IMR-90 (cell line): ENCODE measurements at regions not wholly inside any gene's neighbourhood (a gene's known extent, or its start where the extent isn't known, plus 50 kb on each side); places are given as distances from the start of the nearest gene placed in this dataset.

Experiments
- ATAC-seq: fragments of 200-7000 bp; cut with Tn5 transposase; 2 replicates; pipeline ENCODE4 v1.9.1; 2020; ENCODE audit warnings: low read depth, mild to moderate bottlenecking, moderate library complexity
- BruUV-seq: library from RNA; stranded (reverse); fragments of 400-500 nt; replicated peaks from 2 replicates; lab custom pipeline; 2021; lab: Mats Ljungman, UMichigan
- CTCF ChIA-PET: fragments of 300-600 bp; formaldehyde crosslinking; extraction: SDS; loops from one replicate; lab custom pipeline; 2021; ENCODE audit warnings: antibody characterized with exemption; lab: Yijun Ruan, JAX
- POLR2A ChIA-PET: fragments of 300-600 bp; sonication (Branson Sonifier 250); formaldehyde crosslinking; loops from one replicate; lab custom pipeline; 2022; ENCODE audit warnings: antibody characterized with exemption; ENCODE audit not compliant: unreplicated experiment; lab: Charles Lee
- DNase-seq: peaks from one replicate; pipeline ENCODE4 v3.0.0; 2013
- H2AFZ ChIP-seq: replicated peaks from 2 replicates; pipeline ENCODE3; 2013; ENCODE audit warnings: low read length, mild to moderate bottlenecking; ENCODE audit not compliant: poor library complexity
- H2AK5ac ChIP-seq: 2 replicates; pipeline ENCODE4 v1.6.1; 2013; ENCODE audit warnings: low read depth, low read length, inconsistent platforms
- H2AK9ac ChIP-seq: replicated peaks from 2 replicates; pipeline ENCODE3; 2013; ENCODE audit warnings: mild to moderate bottlenecking, low read depth, low read length, moderate library complexity; ENCODE audit not compliant: poor library complexity
- H2BK120ac ChIP-seq: 2 replicates; pipeline ENCODE4 v1.6.1; 2013; ENCODE audit warnings: low read depth, low read length, inconsistent platforms
- H2BK15ac ChIP-seq: 3 replicates; pipeline ENCODE4 v1.6.1; 2013; ENCODE audit warnings: low read depth, low read length, inconsistent platforms
- H2BK20ac ChIP-seq: 2 replicates; pipeline ENCODE4 v1.6.1; 2013; ENCODE audit warnings: low read depth, mild to moderate bottlenecking, inconsistent platforms, low read length, moderate library complexity
- H2BK5ac ChIP-seq: 2 replicates; pipeline ENCODE4 v1.6.1; 2013; ENCODE audit warnings: mild to moderate bottlenecking, low read depth, low read length, inconsistent platforms; ENCODE audit not compliant: poor library complexity, severe bottlenecking
- H3K14ac ChIP-seq: replicated peaks from 2 replicates; pipeline ENCODE4 v1.6.1; 2013; ENCODE audit warnings: low read depth, low read length, inconsistent platforms
- H3K18ac ChIP-seq: 2 replicates; pipeline ENCODE4 v1.6.1; 2013; ENCODE audit warnings: low read depth, low read length, control low read depth
- H3K23ac ChIP-seq: 2 replicates; pipeline ENCODE4 v1.6.1; 2013; ENCODE audit warnings: low read depth, low read length, inconsistent platforms
- H3K27ac ChIP-seq: 2 replicates; pipeline ENCODE4 v1.5.1; 2013; ENCODE audit warnings: mild to moderate bottlenecking, control low read depth, low read length; ENCODE audit not compliant: insufficient read depth
- H3K27me3 ChIP-seq: 2 replicates; pipeline ENCODE4 v1.6.1; 2013; ENCODE audit warnings: low read length; ENCODE audit not compliant: control insufficient read depth, insufficient read depth
- H3K36me3 ChIP-seq: 2 replicates; pipeline ENCODE4 v1.6.1; 2013; ENCODE audit warnings: low read length, mixed read lengths; ENCODE audit not compliant: control insufficient read depth, insufficient read depth
- H3K4ac ChIP-seq: 2 replicates; pipeline ENCODE4 v1.6.1; 2013; ENCODE audit warnings: low read depth, low read length, inconsistent platforms
- H3K4me1 ChIP-seq: 2 replicates; pipeline ENCODE4 v1.6.1; 2013; ENCODE audit warnings: low read length, mixed read lengths; ENCODE audit not compliant: control insufficient read depth, insufficient read depth
- H3K4me2 ChIP-seq: 2 replicates; pipeline ENCODE4 v1.6.1; 2013; ENCODE audit warnings: low read depth, mild to moderate bottlenecking, control low read depth, low read length, moderate library complexity
- H3K4me3 ChIP-seq: 2 replicates; pipeline ENCODE4 v1.5.1; 2013; ENCODE audit warnings: low read depth, mild to moderate bottlenecking, control low read depth, low read length, moderate library complexity; ENCODE audit not compliant: insufficient read depth
- H3K56ac ChIP-seq: 2 replicates; pipeline ENCODE4 v1.6.1; 2013; ENCODE audit warnings: low read length, inconsistent platforms; ENCODE audit not compliant: insufficient read depth; ENCODE audit errors: extremely low read depth
- H3K79me1 ChIP-seq, 2 experiments: 2 replicates each; pipeline ENCODE4 v1.6.1; 2013; ENCODE audit warnings: low read length in 2 of 2, inconsistent platforms in 1 of 2, low read depth in 1 of 2
- H3K9ac ChIP-seq: 2 replicates; pipeline ENCODE4 v1.6.1; 2013; ENCODE audit warnings: low read depth, low read length, control low read depth
- H3K9me1 ChIP-seq: 2 replicates; pipeline ENCODE4 v1.6.1; 2013; ENCODE audit warnings: low read length, inconsistent platforms; ENCODE audit not compliant: insufficient read depth
- H3K9me3 ChIP-seq: 2 replicates; pipeline ENCODE4 v1.6.1; 2013; ENCODE audit warnings: low read length; ENCODE audit not compliant: control insufficient read depth, insufficient read depth
- H4K20me1 ChIP-seq: 2 replicates; pipeline ENCODE4 v1.6.1; 2013; ENCODE audit warnings: low read length, inconsistent platforms; ENCODE audit not compliant: insufficient read depth
- H4K5ac ChIP-seq: 2 replicates; pipeline ENCODE4 v1.6.1; 2013; ENCODE audit warnings: mild to moderate bottlenecking, low read depth, low read length, control low read depth
- H4K8ac ChIP-seq, 2 experiments: 2 replicates each; pipeline ENCODE4 v1.6.1; 2013; ENCODE audit warnings: low read depth in 2 of 2, low read length in 2 of 2, control low read depth in 1 of 2, inconsistent platforms in 1 of 2
- H4K91ac ChIP-seq: 2 replicates; pipeline ENCODE4 v1.6.1; 2013; ENCODE audit warnings: low read depth, low read length, inconsistent platforms; ENCODE audit not compliant: insufficient read depth
- BHLHE40 ChIP-seq: fragments of 150-350 bp; IDR thresholded peaks from 2 replicates; pipeline ENCODE4 v1.6.1; 2016; ENCODE audit warnings: mild to moderate bottlenecking, low read depth, low read length
- CEBPB ChIP-seq: IDR thresholded peaks from 2 replicates; pipeline ENCODE4 v1.6.1; 2012; ENCODE audit warnings: low read depth, low read length, improper control_type of control experiment
- CHD1 ChIP-seq: IDR thresholded peaks from 2 replicates; pipeline ENCODE4 v1.6.1; 2012; ENCODE audit warnings: low read depth, low read length, improper control_type of control experiment
- FOS ChIP-seq: fragments of 150-350 bp; IDR thresholded peaks from 2 replicates; pipeline ENCODE4 v1.6.1; 2016; ENCODE audit warnings: low read depth, low read length
- MAFK ChIP-seq: IDR thresholded peaks from 2 replicates; pipeline ENCODE4 v1.6.1; 2012; ENCODE audit warnings: low read depth, low read length, improper control_type of control experiment
- MAZ ChIP-seq: IDR thresholded peaks from 2 replicates; pipeline ENCODE4 v1.6.1; 2012; ENCODE audit warnings: low read depth, mild to moderate bottlenecking, low read length, improper control_type of control experiment, moderate library complexity, borderline replicate concordance
- MXI1 ChIP-seq: IDR thresholded peaks from 2 replicates; pipeline ENCODE4 v1.6.1; 2012; ENCODE audit warnings: low read depth, mild to moderate bottlenecking, low read length, moderate library complexity, borderline replicate concordance
- NFE2L2 ChIP-seq: fragments of 150-350 bp; IDR thresholded peaks from 2 replicates; pipeline ENCODE4 v1.6.1; 2016; ENCODE audit warnings: low read depth, mild to moderate bottlenecking, low read length
- POLR2A ChIP-seq: IDR thresholded peaks from 2 replicates; pipeline ENCODE4 v1.6.1; 2012; ENCODE audit warnings: mild to moderate bottlenecking, low read depth, low read length
- RAD21 ChIP-seq: IDR thresholded peaks from 2 replicates; pipeline ENCODE4 v1.6.1; 2012; ENCODE audit warnings: low read length, improper control_type of control experiment
- RCOR1 ChIP-seq: IDR thresholded peaks from 2 replicates; pipeline ENCODE4 v1.6.1; 2012; ENCODE audit warnings: mild to moderate bottlenecking, low read length, improper control_type of control experiment; ENCODE audit not compliant: insufficient replicate concordance
- RFX5 ChIP-seq: IDR thresholded peaks from 2 replicates; pipeline ENCODE4 v1.8.0; 2012; ENCODE audit warnings: low read depth, mild to moderate bottlenecking, low read length, moderate library complexity
- SMC3 ChIP-seq: fragments of 150-350 bp; IDR thresholded peaks from 2 replicates; pipeline ENCODE4 v1.6.1; 2016; ENCODE audit warnings: low read depth, mild to moderate bottlenecking, antibody characterized with exemption, low read length, moderate library complexity
- WGBS, 2 experiments: methylation state at CpG; one replicate each; pipeline versions ENCODE4 v1.1.5 to v1.1.7; 2013; ENCODE audit warnings: missing lambda C conversion rate in 2 of 2; ENCODE audit not compliant: insufficient read length in 1 of 2; ENCODE audit errors: extremely low coverage in 2 of 2; 5-methylcytosine and 5-hydroxymethylcytosine counted together
- dilution Hi-C: fragments of 300-500 bp; cut with HindIII; formaldehyde crosslinking; loops from one replicate; pipeline ENCODE4 v1.14.3; 2018; ENCODE audit warnings: low sequenced_read_pairs; ENCODE audit not compliant: unreplicated experiment
- in situ Hi-C: fragments of 300-500 bp; cut with MboI; formaldehyde crosslinking; loops from 3 replicates; pipeline ENCODE4 v1.14.3; 2019; ENCODE audit warnings: low sequenced_read_pairs, inconsistent platforms, mixed read lengths
- intact Hi-C: fragments of 100-400 bp; cut with micrococcal nuclease; formaldehyde crosslinking; loops from 2 replicates; pipeline ENCODE4 v1.10.0; 2022
- TF ChIP-seq, protein P1 (sequence below): conservative IDR thresholded peaks from 2 replicates; pipeline ENCODE4 v1.5.1; 2012; ENCODE audit warnings: mild to moderate bottlenecking, low read depth, low read length, improper control_type of control experiment
- TF ChIP-seq, protein P2 (sequence below): fragments of 150-350 bp; IDR thresholded peaks from 2 replicates; pipeline ENCODE4 v1.6.1; 2016; ENCODE audit warnings: low read depth, mild to moderate bottlenecking, low read length, moderate library complexity, borderline replicate concordance
- TF ChIP-seq, protein P3 (sequence below): fragments of 150-350 bp; IDR thresholded peaks from 2 replicates; pipeline ENCODE4 v1.6.1; 2017; ENCODE audit warnings: mild to moderate bottlenecking, antibody characterized with exemption, low read length, low read depth

DNA sequence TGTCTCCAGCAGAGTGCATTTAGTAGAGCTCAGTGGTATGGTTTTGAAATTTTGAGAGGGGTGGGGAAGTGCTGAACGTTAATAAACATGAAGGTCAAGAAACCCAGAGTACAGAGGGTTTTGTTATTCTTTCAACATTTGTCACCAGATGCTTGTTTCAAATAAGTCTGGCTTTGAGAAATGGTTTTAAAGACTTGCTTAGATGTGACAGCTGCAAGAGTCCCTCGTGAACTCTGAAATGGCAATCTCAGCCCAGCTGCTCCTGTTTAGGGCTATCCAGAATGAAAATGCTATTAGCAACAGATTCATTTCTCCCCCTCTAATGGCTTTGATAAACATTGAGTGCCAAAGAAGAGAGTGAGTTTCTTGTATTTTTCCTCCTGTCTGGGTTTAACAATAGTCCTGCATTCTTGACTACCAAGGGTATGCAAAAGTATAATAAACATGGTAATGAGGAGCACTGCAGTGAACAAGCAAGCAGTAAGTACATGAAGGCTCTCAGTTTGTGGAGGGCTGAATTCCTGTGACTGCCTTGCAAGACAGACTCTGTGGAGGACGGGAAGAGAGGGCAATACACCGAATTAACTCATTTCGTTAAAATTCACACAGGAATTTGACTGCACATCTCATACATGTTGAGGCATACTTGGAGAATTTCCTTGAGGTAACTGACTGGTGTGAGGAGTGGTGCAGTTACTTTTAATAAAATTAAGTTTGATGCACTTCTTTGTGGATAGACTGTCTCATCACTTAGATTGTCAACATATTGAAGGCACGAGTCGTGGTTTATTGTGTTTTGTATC, 490.9 kb downstream of the REEP3 start:
- Histone ChIP-seq H3K4me1 (no peaks in the 10 kb centered on the region), H2AK5ac (no peak overlapping the region), H3K18ac (no peak overlapping the region), H3K4me3 (no peak overlapping the region), H4K8ac (no peak overlapping the region), H2AK9ac (no peak overlapping the region), H2BK20ac (no peak overlapping the region), H3K27me3 (no peaks in the 10 kb centered on the region), H3K9ac (no peak overlapping the region), H4K20me1 (no peaks in the 10 kb centered on the region), H3K27ac (no peak overlapping the region), H3K79me1 (no peaks in the 10 kb centered on the region), H3K23ac (no peak overlapping the region), H3K9me3 (no peaks in the 10 kb centered on the region), H3K4me2 (no peak overlapping the region), H2BK15ac (no peak overlapping the region), H2BK5ac (no peak overlapping the region), H3K36me3 (no peaks in the 10 kb centered on the region), H4K91ac (no peak overlapping the region), H3K14ac (no peak overlapping the region), H3K56ac (no peak overlapping the region), H3K4ac (no peak overlapping the region), H4K5ac (no peak overlapping the region), H2BK120ac (no peak overlapping the region), H3K9me1 (no peaks in the 10 kb centered on the region), H2AFZ (no peak overlapping the region)
- dilution Hi-C loops, result no loop called here
- in situ Hi-C loops, result no loop called here
- TF ChIP-seq RAD21 (no peak), BHLHE40 (no peak), MXI1 (no peak), RCOR1 (no peak), RFX5 (no peak), POLR2A (no peak), SMC3 (no peak), MAZ (no peak), FOS (no peak), NFE2L2 (no peak), CHD1 (no peak), CEBPB (no peak), MAFK (no peak)
- TF ChIP-seq, protein P1, sequence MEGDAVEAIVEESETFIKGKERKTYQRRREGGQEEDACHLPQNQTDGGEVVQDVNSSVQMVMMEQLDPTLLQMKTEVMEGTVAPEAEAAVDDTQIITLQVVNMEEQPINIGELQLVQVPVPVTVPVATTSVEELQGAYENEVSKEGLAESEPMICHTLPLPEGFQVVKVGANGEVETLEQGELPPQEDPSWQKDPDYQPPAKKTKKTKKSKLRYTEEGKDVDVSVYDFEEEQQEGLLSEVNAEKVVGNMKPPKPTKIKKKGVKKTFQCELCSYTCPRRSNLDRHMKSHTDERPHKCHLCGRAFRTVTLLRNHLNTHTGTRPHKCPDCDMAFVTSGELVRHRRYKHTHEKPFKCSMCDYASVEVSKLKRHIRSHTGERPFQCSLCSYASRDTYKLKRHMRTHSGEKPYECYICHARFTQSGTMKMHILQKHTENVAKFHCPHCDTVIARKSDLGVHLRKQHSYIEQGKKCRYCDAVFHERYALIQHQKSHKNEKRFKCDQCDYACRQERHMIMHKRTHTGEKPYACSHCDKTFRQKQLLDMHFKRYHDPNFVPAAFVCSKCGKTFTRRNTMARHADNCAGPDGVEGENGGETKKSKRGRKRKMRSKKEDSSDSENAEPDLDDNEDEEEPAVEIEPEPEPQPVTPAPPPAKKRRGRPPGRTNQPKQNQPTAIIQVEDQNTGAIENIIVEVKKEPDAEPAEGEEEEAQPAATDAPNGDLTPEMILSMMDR, result no peak
- TF ChIP-seq, protein P2, sequence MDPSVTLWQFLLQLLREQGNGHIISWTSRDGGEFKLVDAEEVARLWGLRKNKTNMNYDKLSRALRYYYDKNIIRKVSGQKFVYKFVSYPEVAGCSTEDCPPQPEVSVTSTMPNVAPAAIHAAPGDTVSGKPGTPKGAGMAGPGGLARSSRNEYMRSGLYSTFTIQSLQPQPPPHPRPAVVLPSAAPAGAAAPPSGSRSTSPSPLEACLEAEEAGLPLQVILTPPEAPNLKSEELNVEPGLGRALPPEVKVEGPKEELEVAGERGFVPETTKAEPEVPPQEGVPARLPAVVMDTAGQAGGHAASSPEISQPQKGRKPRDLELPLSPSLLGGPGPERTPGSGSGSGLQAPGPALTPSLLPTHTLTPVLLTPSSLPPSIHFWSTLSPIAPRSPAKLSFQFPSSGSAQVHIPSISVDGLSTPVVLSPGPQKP, result no peak
- TF ChIP-seq, protein P3, sequence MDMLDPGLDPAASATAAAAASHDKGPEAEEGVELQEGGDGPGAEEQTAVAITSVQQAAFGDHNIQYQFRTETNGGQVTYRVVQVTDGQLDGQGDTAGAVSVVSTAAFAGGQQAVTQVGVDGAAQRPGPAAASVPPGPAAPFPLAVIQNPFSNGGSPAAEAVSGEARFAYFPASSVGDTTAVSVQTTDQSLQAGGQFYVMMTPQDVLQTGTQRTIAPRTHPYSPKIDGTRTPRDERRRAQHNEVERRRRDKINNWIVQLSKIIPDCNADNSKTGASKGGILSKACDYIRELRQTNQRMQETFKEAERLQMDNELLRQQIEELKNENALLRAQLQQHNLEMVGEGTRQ, result no peak
- no peak for DNase-seq
- no CpG with 5 or more reads among the region's 7 CpGs for WGBS, 2 experiments
- no peak for ATAC-seq
- POLR2A ChIA-PET, result no interaction called here
- no TSS peak for BruUV-seq
- CTCF ChIA-PET, result no interaction called here
- intact Hi-C loops, result no loop called here
